GM12801 (cell line): ENCODE measurements at regions not wholly inside any gene's neighbourhood (a gene's known extent, or its start where the extent isn't known, plus 50 kb on each side); places are given as distances from the start of the nearest gene placed in this dataset.

Source experiments
- TF ChIP-seq, protein P1 (sequence below): IDR thresholded peaks from one replicate; pipeline ENCODE4 v1.5.1; 2011; ENCODE audit warnings: control low read depth; ENCODE audit not compliant: insufficient read length; ENCODE audit errors: extremely low read depth

DNA sequence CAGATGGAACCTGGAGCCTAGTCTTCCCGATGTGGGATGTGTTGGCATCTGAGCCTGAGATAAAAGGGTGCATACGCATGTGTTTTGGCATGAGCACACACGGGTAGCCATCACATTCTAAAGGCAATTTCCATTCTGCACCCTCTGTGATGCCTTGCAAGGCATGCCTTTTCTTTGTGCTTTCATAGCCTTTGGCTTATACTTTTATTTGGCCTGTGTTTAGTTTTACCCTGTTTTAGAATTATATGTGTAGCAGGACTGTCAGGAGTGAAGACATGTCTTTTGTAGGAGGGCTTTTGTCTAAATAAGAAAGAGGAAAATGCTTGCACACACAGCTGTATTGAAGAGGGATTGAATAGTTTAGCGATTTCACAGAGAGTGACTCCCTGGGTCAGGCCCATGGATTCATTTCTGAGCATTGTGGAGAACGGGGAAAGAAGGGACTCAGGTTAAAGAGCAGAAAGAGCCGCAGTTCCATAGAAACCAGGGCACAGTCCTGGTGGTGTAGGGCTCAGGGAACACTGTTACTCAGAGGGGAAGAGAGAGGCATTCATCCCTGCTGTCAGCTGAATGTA lies 530.2 kb downstream of the DHX35 start:
- TF ChIP-seq, protein P1, sequence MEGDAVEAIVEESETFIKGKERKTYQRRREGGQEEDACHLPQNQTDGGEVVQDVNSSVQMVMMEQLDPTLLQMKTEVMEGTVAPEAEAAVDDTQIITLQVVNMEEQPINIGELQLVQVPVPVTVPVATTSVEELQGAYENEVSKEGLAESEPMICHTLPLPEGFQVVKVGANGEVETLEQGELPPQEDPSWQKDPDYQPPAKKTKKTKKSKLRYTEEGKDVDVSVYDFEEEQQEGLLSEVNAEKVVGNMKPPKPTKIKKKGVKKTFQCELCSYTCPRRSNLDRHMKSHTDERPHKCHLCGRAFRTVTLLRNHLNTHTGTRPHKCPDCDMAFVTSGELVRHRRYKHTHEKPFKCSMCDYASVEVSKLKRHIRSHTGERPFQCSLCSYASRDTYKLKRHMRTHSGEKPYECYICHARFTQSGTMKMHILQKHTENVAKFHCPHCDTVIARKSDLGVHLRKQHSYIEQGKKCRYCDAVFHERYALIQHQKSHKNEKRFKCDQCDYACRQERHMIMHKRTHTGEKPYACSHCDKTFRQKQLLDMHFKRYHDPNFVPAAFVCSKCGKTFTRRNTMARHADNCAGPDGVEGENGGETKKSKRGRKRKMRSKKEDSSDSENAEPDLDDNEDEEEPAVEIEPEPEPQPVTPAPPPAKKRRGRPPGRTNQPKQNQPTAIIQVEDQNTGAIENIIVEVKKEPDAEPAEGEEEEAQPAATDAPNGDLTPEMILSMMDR = no peak

DNA sequence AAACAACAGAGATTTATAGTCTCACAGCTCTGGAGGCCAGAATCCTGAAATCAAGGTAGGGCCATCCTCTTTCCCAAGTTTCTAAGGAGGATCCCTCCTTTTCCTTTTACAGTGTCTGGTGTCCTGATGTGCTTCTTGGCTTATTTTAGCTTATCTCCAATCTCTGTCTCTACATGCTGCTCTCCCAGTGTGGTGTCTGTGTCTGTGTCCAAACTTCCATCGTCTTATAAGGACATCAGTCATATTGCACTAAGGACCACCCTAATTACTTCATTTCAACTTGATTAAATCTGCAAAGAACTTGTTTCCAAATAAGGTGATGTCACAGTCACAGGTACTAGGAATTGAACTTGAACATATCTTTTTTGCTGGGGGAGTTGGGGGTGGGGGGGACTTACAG lies 529.6 kb downstream of the DHX35 start:
- TF ChIP-seq, protein P1 = no peak

DNA sequence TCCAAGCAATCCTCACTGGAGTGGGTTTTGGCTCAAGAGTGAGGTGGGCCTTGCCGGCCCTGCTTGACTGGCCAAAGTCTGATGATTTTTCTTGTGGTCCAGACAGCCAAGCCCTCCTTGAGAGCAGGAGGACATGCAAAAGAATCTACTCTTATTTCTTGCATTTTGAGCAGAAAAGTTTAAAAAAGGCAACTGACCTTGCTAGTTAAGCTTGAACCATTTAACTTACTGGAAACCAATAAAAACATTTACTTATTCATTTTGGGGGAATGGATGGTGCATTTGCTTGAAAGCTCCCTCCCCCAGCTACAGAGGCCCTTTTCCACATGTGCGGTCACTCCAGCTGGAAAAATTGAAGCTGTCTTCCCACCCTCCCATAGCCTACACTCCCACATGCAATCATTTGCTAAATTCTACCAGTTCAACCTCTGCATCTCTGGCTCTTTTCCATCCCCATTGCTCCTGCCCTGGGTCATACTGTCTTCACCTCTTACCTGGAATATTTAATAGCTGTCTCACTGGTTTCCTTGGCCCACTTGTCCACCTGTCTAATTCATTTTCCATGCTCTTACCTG lies 527.9 kb downstream of the DHX35 start:
- TF ChIP-seq, protein P1 = no peak

DNA sequence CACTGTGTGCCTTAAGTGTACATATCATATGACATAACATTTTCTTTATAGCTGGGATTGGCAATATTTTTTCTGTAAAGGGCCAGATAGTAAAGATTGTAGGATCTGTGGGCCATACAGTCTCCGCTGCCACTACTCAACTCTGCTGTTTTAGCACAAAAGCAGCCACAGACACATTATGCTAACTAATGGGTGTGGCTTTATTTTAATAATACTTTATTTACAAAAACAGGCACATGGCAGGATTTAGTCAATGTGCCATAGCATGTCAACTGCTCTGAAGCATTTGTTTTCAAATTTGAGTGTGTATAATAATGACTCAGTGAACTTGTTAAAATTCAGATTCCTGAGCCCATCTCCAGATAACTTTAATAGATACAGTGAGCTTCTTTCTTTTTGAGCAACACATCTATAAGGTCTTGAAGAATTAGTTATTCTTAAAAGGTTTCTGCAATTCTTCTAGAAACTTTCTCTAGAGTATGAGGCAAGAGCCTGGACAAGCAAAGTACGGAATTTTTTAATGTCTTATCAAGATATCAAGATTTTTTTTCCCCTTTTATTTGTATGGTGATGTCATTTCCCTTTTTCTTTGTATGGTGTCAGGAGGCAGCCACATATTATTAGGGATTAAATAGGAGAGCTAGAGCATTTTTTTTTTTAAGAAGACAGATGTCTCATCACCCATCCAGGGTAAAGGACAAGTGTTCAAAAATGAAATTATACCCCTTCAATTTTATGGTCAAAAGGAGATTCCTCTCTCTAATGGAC lies 518.3 kb downstream of the DHX35 start:
- TF ChIP-seq, protein P1 = no peak

DNA sequence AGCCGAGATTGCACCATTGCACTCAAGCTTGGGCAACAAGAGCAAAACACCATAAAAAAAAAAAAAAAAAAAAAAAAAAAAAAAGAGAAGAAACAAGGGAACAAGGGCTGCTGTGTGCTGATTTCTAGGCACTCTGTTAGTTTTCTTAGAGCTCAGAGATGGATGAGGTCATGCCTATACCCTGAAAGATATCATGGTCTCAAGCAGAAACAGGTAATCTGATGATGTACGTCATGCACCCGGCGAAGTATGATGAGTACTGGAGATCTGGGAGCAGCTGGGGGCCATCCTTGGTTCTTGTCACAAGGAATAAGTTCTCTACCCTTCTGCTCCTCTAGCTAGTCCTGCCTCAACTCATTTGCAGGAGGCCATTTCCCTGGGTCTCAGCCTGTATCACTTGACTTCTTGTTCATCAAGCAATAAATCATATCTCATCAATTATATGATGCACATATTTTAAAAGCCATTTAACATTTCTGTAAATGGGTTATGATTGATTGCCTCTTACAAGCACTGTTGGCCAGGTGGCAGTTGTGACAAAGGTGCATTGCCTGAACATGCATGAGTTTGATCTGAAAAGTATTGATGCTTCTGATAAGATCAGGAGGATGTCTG lies 517.2 kb downstream of the DHX35 start:
- TF ChIP-seq, protein P1 = no peak

DNA sequence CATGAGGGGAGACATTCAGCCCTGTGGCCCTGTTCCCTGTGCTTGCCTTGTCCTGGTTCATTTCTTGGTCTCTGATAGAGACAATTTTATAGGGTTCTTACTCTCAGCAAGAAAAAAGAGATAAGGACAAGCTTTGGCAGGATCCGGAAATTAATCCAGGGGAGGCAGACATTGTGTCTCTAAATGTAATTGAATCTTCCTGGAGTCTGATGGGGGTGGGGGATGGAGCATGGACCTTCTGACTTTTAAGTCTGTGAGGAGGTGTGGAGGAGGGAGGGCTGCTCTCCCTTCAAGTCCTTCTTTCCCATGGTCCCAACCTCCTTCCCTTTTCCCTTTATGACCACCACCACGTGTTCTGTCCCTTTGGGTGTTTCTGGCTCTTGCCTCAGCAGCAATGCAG lies 512.7 kb downstream of the DHX35 start:
- TF ChIP-seq, protein P1 = no peak

DNA sequence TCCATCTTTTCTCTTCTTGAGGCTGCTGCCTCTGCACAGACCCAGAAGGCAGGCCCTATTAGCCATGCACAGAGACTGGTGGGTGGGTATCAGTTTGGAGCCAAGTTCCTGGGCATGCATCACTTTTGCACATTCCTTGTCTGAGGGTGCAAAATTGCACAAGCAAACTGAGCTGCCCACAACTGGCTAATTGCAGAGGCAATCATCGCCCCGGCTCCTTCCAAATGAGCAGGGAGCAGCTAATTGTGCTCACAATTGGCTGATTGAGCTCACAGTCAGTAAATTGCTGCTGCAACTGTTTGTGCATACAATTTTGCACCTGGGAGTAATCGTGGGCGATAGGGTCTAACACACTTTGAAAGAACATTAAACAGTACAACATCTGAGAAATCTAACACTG lies 511.4 kb downstream of the DHX35 start:
- TF ChIP-seq, protein P1 = no peak
